ENCODE measurements at regions not wholly inside any gene's neighbourhood (a gene's known extent, or its start where the extent isn't known, plus 50 kb on each side); places are given as distances from the start of the nearest gene placed in this dataset.

GRCh38 chr18:11266781-11267480 is 117.6 kb upstream of the PIEZO2 start:
- Histone ChIP-seq H4K20me1 (ENCODE audit: insufficient read depth) (no peaks in the 10 kb centered on the region), H3K9ac (ENCODE audit: low read length) (no peak overlapping the region), H3K27ac (ENCODE audit: low read depth, low read length) (no peak overlapping the region), H3K4me1 (ENCODE audit: control insufficient read depth in 1 of 2, insufficient read depth in 2 of 2, low read length in 2 of 2) (no peaks in the 10 kb centered on the region; a peak in 1 of 4 replicates), H3K27me3 (ENCODE audit: insufficient read depth, low read length) (no peaks in the 10 kb centered on the region; the same call in 1 of the 2 replicates), H3K79me2 (ENCODE audit: insufficient read depth, low read length) (no peaks in the 10 kb centered on the region), H2AFZ (ENCODE audit: low read depth, low read length, poor library complexity, severe bottlenecking) (no peak overlapping the region), H3K4me2 (ENCODE audit: low read length) (no peak overlapping the region), H3K4me3 (replicated peaks in 1 of 2; ENCODE audit: low read depth in 1 of 2, low read length in 2 of 2) (no peak overlapping the region), H3K9me2 (ENCODE audit: insufficient read depth) (no peaks in the 10 kb centered on the region), H3K36me3 (ENCODE audit: control insufficient read depth in 1 of 2, insufficient read depth in 2 of 2, low read length in 2 of 2) (no peaks in the 10 kb centered on the region), H3K9me3 (ENCODE audit: control insufficient read depth in 1 of 2, insufficient read depth in 1 of 2, low read depth in 1 of 2, low read length in 2 of 2) (no peaks in the 10 kb centered on the region)
- CTCF ChIA-PET, result no interaction called here
- RAD21 ChIA-PET (ENCODE audit: low non-redundant PET in 1 of 2, low total read pairs in 2 of 2, uncharacterized antibody in 2 of 2, unreplicated experiment in 2 of 2), result no interaction called here
- POLR2A ChIA-PET, result no interaction called here
- ATAC-seq, result no peak
- no peak for DNase-seq (ENCODE audit: low read depth, low spot score)
- BruUV-seq (replicated peaks), result no TSS peak
- TF ChIP-seq POLR2AphosphoS5 (IDR thresholded peaks at IDR 0.05; ENCODE audit: low read depth, low read length), result no peak
- TF ChIP-seq, protein P1, sequence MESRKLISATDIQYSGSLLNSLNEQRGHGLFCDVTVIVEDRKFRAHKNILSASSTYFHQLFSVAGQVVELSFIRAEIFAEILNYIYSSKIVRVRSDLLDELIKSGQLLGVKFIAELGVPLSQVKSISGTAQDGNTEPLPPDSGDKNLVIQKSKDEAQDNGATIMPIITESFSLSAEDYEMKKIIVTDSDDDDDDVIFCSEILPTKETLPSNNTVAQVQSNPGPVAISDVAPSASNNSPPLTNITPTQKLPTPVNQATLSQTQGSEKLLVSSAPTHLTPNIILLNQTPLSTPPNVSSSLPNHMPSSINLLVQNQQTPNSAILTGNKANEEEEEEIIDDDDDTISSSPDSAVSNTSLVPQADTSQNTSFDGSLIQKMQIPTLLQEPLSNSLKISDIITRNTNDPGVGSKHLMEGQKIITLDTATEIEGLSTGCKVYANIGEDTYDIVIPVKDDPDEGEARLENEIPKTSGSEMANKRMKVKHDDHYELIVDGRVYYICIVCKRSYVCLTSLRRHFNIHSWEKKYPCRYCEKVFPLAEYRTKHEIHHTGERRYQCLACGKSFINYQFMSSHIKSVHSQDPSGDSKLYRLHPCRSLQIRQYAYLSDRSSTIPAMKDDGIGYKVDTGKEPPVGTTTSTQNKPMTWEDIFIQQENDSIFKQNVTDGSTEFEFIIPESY (IDR thresholded peaks at IDR 0.05; ENCODE audit: extremely low read depth, insufficient replicate concordance, low read length), result no peak
- TF ChIP-seq SRF (IDR thresholded peaks at IDR 0.05; ENCODE audit: low read depth), result no peak
- TF ChIP-seq FOSL1 (IDR thresholded peaks at IDR 0.05; ENCODE audit: low read depth), result no peak
- no peak for TF ChIP-seq CBX3 (IDR thresholded peaks at IDR 0.05; ENCODE audit: low read depth)
- TF ChIP-seq EZH2phosphoT487 (IDR thresholded peaks at IDR 0.05; ENCODE audit: borderline replicate concordance), result no peak
- TF ChIP-seq YY1 (IDR thresholded peaks at IDR 0.05; ENCODE audit: extremely low read depth, insufficient replicate concordance, low read depth, low read length), result no peak
- TF ChIP-seq ZNF274 (IDR thresholded peaks at IDR 0.05; ENCODE audit: low read depth, low read length), result no peak
- no peak for TF ChIP-seq SIN3A (IDR thresholded peaks at IDR 0.05; ENCODE audit: low read depth)
- no peak for TF ChIP-seq EZH2 (IDR thresholded peaks at IDR 0.05)
- TF ChIP-seq POLR2A (IDR thresholded peaks at IDR 0.05; ENCODE audit: borderline replicate concordance, extremely low read depth, insufficient read depth, insufficient read length), result no peak
- no peak for TF ChIP-seq ELF1 (IDR thresholded peaks at IDR 0.05; ENCODE audit: borderline replicate concordance, low read depth)
- TF ChIP-seq, protein P2, sequence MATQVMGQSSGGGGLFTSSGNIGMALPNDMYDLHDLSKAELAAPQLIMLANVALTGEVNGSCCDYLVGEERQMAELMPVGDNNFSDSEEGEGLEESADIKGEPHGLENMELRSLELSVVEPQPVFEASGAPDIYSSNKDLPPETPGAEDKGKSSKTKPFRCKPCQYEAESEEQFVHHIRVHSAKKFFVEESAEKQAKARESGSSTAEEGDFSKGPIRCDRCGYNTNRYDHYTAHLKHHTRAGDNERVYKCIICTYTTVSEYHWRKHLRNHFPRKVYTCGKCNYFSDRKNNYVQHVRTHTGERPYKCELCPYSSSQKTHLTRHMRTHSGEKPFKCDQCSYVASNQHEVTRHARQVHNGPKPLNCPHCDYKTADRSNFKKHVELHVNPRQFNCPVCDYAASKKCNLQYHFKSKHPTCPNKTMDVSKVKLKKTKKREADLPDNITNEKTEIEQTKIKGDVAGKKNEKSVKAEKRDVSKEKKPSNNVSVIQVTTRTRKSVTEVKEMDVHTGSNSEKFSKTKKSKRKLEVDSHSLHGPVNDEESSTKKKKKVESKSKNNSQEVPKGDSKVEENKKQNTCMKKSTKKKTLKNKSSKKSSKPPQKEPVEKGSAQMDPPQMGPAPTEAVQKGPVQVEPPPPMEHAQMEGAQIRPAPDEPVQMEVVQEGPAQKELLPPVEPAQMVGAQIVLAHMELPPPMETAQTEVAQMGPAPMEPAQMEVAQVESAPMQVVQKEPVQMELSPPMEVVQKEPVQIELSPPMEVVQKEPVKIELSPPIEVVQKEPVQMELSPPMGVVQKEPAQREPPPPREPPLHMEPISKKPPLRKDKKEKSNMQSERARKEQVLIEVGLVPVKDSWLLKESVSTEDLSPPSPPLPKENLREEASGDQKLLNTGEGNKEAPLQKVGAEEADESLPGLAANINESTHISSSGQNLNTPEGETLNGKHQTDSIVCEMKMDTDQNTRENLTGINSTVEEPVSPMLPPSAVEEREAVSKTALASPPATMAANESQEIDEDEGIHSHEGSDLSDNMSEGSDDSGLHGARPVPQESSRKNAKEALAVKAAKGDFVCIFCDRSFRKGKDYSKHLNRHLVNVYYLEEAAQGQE (IDR thresholded peaks at IDR 0.05; ENCODE audit: low read depth), result no peak
- intact Hi-C loops (cut with micrococcal nuclease), result no loop called here

Data from HCT116 (cell line).